ENCODE measurements at regions not wholly inside any gene's neighbourhood (a gene's known extent, or its start where the extent isn't known, plus 50 kb on each side); places are given as distances from the start of the nearest gene placed in this dataset.

- no peaks in the 10 kb centered on the region for H3K23me2 ChIP-seq (ENCODE audit: insufficient read length, low read depth, low read length, poor library complexity, severe bottlenecking)
- no peak overlapping the region for H2BK12ac ChIP-seq (ENCODE audit: insufficient read length, low read depth, low read length)
- H4K8ac ChIP-seq (replicated peaks; ENCODE audit: insufficient read length, low read depth, low read length), result no peak overlapping the region
- H2BK120ac ChIP-seq (ENCODE audit: low read depth, low read length, poor library complexity, severe bottlenecking), result no peak overlapping the region
- no peak overlapping the region for H3K56ac ChIP-seq (ENCODE audit: insufficient read length, low read depth, low read length)
- H3K9ac ChIP-seq (ENCODE audit: extremely low read depth, insufficient read length, low read length), result no peak overlapping the region
- TF ChIP-seq CTCF (conservative IDR thresholded peaks at IDR 0.05), result no peak
- H2BK15ac ChIP-seq (ENCODE audit: low read depth, low read length), result no peak overlapping the region
- H3T11ph ChIP-seq (ENCODE audit: low read length), result no peak overlapping the region
- H4K91ac ChIP-seq (ENCODE audit: insufficient read length, low read depth, low read length), result no peak overlapping the region
- no peak overlapping the region for H3K23ac ChIP-seq (ENCODE audit: insufficient read length, low read depth, low read length)
- H3K9me3 ChIP-seq (ENCODE audit: control insufficient read depth, low read depth, low read length), result no peaks in the 10 kb centered on the region
- H3K27ac ChIP-seq (ENCODE audit: insufficient read length, low read depth, low read length), result no peak overlapping the region
- no peak overlapping the region for H2BK20ac ChIP-seq (ENCODE audit: low read depth, low read length, poor library complexity, severe bottlenecking)
- no peaks in the 10 kb centered on the region for H3K27me3 ChIP-seq (ENCODE audit: insufficient read depth, low read length)
- no peaks in the 10 kb centered on the region for H3K79me1 ChIP-seq (ENCODE audit: insufficient read depth, low read depth, low read length, poor library complexity, severe bottlenecking)
- no peak overlapping the region; a peak in 1 of 7 replicates for H3K27ac Mint-ChIP-seq
- no peak overlapping the region for H3K4me3 Mint-ChIP-seq
- no peak overlapping the region for H3K4me2 ChIP-seq (ENCODE audit: insufficient read depth, insufficient read length, low read length)
- no peak overlapping the region for H2BK5ac ChIP-seq (ENCODE audit: insufficient read length, low read length)
- WGBS (ENCODE audit: extremely low coverage, insufficient read length, low lambda C conversion rate), result no CpG with 5 or more reads among the region's 4 CpGs
- DNase-seq, result no peak
- no peaks in the 10 kb centered on the region for H3K36me3 Mint-ChIP-seq (ENCODE audit: insufficient read depth in 1 of 3, low read depth in 3 of 3)
- H2AK5ac ChIP-seq (ENCODE audit: insufficient read length, low read length), result no peak overlapping the region
- H4K5ac ChIP-seq (ENCODE audit: insufficient read length, low read depth, low read length), result no peak overlapping the region
- H4K20me1 ChIP-seq (ENCODE audit: control insufficient read depth, insufficient read depth, insufficient read length), result no peaks in the 10 kb centered on the region
- no peak overlapping the region for H3K4ac ChIP-seq (ENCODE audit: low read depth, low read length)
- no peaks in the 10 kb centered on the region for H3K9me3 Mint-ChIP-seq
- H2AFZ ChIP-seq (ENCODE audit: low read length), result no peak overlapping the region
- H3K27me3 Mint-ChIP-seq (ENCODE audit: low read depth), result no peaks in the 10 kb centered on the region
- H3K4me1 Mint-ChIP-seq, result peaks cover 0 to 3% of the 10 kb centered on the region in 2 experiments; a peak in 1 of 4 replicates
- H3K14ac ChIP-seq (ENCODE audit: insufficient read depth, low read length), result no peak overlapping the region
- H3K79me2 ChIP-seq (ENCODE audit: insufficient read depth, low read length), result no peaks in the 10 kb centered on the region
- H3K4me1 ChIP-seq (ENCODE audit: insufficient read depth, low read length), result no peaks in the 10 kb centered on the region
- H3K18ac ChIP-seq (ENCODE audit: insufficient read length, low read depth, low read length), result no peak overlapping the region
Measured at GRCh38 chr13:87403748-87404432, 267.3 kb upstream of the SLITRK5 start.

Data from H9 (cell line).